ENCODE measurements at regions not wholly inside any gene's neighbourhood (a gene's known extent, or its start where the extent isn't known, plus 50 kb on each side); places are given as distances from the start of the nearest gene placed in this dataset.
"Not testable (repeated sequence)": the region's sequence is repeated elsewhere in the genome, so short reads cannot be mapped to it uniquely, and the experiment has no call there.

DNA sequence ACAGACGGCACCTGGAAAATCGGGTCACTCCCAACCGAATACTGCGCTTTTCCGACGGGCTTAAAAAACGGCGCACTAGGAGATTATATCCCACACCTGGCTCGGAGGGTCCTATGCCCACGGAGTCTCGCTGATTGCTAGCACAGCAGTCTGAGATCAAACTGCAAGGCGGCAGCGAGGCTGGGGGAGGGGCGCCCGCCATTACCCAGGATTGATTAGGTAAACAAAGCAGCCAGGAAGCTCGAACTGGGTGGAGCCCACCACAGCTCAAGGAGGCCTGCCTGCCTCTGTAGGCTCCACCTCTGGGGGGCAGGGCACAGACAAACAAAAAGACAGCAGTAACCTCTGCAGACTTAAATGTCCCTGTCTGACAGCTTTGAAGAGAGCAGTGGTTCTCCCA is 64.5 kb downstream of the SLC30A10 start:
- not testable (repeated sequence) for DNase-seq

DNA sequence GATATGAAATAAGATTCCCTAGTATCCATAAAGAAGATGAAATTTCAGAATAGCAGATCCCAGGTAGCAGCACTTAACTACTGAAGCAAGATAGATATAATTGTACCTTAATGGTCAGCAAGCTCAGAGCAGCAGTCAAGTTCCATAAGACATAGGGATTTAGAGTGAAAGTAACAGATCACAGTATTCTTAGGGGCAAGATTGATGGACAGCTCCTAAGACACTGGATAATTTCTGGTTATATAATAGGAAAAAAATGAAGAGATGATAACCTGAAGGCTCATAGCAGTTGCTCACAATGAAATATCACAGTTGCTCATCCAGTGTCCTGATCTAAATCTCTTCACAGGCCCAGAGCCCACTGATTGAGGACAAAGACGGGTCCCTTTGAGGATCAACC is 66.0 kb downstream of the SLC30A10 start:
- DNase-seq: no peak

DNA sequence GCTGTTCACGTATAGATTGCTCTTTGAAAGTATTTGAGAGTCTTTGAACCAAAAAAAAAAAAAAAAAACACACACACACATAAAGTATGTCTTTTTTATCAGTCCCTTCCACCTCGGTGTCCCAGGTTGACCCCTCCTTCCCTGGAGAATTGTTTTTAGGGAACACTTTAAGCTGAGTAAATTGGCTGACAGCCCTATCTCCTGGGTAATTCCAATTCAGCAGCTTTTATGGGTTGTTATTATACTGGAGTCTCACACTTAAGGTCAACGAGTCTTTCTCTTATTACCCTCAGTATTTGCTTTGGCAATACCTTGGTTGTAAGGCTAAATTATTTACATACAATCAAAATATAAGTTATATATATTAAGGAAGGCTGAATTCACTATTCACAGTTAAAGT is 69.4 kb downstream of the SLC30A10 start:
- DNase-seq: no peak

DNA sequence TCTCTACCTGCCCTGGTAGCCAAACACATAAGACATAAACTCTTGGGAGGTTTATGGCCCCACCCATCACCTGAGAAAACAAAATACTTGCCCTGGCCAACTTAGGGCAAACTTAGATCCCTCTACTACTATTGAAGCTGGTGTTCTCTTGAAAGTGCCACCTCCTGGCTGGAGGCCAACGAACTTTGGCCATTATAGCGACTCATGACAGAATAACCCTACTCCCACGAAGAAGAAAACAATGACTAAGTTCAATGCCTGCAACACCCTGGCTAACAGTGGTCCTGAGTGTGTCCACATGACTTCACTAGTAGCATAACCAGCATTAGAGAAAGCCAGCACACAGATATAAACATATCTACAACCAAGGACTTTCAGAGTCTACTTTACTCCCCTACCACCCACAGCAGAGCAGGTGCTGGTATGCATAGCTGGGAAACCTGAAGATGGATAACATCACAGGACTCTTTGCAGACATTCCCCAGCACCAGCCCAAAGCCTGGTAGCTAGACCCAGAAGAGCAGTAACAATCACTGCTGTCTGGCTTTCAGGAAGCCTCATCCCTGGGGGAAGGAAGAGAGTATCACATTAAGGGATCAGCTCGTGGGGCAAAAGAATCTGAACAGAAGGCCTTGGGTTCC is 81.0 kb downstream of the SLC30A10 start:
- no peak for DNase-seq

DNA sequence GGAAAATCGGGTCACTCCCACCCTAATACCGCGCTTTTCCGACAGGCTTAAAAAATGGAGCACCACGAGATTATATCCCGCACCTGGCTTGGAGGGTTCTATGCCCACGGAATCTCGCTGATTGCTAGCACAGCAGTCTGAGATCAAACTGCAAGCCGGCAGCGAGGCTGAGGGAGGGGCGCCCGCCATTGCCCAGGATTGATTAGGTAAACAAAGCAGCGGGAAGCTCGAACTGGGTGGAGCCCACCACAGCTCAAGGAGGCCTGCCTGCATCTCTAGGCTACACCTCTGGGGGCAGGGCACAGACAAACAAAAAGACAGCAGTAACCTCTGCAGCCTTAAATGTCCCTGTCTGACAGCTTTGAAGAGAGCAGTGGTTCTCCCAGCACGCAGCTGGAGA is 88.8 kb downstream of the SLC30A10 start:
- not testable (repeated sequence) for DNase-seq

DNA sequence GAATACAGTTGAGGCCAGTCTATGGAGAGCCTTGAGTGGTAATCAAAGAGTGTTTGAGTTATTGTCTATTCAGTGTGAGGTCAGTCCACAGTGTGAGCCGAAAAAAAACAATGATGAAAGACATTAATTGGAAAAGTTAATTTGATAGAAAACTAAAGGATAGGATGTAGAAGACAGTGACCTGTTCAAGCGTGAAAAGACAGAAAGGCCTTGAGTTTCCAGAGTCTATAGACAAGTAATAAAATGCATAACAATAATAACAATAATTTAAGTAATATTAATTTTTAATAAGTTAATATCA is 90.4 kb downstream of the SLC30A10 start:
- DNase-seq: no peak

DNA sequence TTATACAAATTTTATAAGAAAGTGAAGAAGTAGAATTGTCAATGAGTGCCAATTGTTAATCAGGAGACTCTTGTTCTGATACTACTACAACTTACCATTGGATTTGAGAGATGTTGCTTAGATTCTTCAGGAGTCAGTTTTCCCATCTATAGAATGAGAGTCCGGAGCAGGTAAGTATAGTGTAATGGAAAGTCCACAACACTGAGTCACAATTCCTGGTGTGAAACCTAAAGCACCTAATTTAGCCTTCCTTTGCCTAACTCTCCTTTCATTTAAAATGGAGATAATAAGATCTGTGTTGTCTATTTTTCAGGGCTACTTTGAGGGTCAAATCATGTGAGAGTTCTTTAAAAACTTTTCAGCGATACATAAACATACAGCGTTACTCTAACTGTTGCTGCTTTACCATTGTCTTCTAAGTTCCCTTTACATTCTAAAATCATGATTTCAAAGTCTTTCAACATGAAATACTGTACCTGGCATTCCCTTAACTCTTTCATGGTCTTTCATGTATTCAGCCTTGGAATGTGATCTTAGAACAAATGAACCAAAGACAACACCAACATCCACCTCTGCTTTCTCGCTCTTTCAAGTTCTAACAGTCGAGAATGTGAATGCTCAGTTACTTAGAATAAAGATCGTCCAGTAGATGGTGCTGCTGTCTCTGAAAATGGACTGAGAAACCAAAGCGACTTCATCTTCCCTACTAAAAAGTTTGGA is 90.9 kb downstream of the SLC30A10 start:
- DNase-seq: peak; percentile 9

DNA sequence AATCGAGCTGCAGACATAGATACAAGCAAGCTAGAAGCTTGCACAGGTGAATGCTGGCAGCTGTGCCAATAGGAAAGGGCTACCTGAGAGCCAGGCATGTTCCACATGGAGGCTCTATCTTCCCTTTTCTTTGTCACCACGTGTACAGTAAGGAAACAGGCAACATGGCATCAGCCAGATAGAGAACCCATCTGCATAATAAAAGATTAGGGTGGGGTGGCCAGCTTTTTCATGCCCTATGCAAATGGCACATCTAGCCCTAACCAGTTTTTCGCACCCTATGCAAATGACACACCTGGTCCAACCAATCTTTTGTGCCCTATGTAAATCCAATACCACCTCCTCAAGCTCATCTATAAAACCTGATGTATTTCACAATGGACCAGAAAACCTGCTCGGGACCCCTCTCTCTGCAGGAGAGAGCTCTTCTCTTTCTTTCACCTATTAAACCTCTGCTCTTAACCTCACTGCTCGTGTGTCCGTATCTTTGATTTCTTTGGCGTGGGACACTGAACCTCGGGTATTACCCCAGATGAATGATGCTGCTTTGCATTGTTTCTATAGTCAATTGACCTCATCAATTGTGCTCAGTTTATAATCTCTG is 93.9 kb downstream of the SLC30A10 start:
- no peak for DNase-seq

DNA sequence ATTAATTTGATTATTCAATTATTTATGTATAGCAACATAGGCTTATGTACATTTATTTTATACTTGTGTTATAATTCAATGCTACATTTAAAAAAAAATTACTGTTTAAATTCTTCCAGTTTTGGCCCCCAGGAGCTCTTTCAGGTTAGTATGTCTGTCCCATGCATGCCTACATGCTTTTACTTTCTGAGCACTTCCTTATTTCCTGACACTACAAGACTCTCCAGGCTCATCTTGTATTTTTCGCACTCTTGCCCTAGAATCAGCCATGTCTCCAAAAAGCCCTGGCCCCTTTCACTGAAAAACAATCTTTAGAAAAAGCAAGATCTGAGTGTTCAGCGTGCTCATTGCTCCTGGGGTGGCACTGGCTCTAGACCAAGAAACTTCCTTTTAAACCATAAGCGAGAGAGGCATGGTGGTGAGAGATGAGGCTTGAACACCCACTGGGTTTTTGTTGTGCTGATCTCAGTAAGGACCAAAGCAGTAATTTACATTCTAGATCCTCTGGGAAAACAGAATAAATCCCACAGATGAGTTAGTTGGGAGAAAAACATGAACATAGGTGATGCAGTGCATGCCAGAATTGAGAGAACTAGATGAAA is 95.0 kb downstream of the SLC30A10 start:
- DNase-seq: no peak

DNA sequence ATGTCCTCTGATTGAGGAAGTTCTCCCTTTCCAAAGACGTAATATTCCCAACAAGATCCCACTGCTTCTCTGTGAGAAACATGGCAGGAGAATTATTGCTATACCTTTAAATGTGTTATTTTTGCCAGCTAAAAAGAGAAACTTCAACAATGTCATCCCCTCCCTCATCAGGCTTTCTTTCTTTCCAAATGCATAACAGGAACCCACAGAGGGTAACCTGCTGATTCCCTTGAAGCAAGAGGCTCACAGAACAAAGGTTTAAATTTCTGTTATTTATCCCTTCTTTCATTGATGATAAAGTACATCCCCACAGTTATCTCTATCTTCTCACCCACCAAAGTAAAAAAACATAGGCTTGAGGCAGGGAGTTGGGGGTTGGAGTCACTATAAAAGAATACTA is 102.1 kb downstream of the SLC30A10 start:
- no peak for DNase-seq

DNA sequence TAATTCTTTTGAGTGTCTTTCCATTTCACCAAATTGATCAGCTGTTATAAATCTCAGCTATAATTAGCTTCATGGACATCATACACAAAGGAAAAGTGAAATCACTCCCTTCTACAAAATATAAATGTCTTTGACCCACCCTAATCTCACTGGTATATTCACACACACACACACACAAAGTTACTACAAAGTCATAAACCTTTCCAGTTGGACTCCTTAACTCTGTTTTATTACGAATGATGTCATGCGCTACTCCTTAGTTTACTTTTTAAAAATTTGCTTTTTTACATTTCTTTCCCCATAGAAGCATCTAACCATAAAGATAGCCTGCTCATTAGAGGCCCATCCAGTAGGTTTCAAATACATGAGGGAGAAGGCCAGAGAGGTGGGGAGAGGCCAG is 103.0 kb downstream of the SLC30A10 start:
- no peak for DNase-seq

DNA sequence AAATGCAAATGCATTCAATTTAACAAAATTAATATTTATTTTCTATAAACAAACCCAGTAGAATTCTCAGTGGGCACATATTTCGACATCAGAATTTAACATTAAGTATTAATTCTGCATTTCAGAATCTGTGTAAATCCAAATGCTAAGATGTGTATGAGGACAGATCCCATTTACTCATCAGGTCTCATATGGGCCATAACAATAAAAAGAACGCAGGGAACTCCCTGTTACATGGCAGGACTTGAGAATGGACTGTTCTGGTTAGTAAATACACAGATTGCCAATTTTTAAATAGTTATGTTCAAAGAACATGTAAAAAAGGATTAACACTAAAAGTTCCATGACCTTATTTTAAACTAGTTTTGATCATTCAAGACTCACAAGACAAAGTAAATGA is 104.0 kb downstream of the SLC30A10 start:
- no peak for DNase-seq

DNA sequence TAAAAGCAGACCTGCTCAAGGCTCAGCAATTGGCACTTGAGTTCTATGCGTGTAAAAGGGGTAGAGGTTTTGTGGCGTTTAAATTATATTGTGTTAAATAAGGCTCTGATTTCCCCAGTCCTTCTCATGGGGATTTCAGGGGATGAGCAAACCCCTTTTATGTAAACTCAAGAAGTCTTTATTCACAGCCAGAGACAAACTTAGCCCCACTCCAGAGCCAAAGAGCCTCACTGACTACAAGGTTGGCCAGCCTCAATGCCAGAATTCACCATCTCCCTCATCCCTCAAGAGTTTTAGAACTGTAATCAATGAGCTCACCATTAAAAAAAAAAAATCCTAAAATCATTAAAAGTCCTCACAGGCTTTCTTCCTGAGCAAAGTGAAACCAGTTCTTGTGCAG is 107.8 kb downstream of the SLC30A10 start:
- no peak for DNase-seq

DNA sequence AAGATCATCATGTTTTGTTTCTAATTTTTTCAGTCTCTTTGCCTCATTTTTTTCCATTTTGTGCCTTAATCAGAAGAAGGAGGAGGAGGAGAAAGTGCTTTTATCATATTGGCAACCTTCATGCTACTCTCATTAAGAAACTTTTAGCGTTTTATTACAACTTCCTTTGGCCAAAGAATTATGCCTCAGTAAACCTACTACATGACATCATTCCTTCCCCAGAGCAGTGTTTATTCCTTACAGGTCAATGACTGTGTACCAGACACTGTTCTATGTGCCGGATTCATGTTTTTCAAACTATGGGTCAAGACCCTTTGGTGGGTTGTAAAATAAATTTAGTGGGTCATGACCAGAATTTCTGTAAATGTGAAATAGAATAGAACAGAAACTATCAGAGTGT is 110.4 kb downstream of the SLC30A10 start:
- no peak for DNase-seq

DNA sequence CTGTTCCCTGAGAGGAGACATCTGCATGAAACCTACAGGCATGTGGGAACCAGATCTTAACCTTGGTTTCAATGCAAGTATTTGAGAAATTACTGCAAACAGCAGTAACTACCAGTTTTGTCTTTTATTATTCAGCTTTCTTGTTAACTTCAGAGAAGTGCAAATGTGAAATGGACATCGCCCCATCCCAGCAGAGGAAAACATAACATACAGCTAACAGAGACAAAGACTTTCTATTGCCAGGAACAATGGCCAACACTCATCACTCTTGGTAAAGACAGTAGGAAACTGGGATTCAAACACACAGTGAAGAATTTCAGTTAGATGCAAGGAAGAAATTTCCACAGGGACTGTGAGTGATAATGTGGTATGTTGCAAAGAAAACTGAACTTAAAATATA is 115.1 kb downstream of the SLC30A10 start:
- DNase-seq: no peak

DNA sequence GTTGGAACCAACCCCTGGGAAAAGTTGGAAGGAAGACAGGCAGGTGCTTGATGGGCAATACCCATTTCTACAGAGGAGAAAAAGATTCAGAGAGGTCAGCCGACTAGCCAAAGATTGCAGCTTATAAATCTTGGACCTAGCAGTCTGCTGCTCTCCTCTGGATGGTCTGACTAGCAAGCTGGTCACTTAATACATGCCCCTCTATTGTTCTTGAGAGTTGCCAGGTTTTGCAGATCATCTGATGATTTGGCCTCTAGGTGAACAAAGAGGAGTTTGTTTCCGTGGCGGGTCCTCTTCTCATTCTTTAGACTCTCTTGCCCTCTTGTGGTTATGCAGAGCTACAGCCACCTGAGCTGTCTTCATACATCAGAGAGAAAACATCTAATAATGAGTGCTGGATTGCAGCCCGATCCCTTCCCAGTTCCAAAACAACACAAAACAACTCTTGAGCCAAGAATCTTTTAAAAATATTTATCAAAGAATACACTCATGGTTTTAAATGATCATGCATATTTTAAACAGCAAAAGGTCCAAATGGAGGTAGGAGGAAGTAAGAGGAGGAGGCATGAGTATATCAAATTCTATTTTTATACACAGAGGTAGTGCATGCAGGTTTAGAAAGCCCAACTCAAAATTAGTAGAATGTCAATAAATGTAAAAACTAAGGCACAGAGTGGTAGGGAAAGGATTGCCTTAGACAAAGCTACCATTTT is 115.7 kb downstream of the SLC30A10 start:
- DNase-seq: peak; percentile 5

DNA sequence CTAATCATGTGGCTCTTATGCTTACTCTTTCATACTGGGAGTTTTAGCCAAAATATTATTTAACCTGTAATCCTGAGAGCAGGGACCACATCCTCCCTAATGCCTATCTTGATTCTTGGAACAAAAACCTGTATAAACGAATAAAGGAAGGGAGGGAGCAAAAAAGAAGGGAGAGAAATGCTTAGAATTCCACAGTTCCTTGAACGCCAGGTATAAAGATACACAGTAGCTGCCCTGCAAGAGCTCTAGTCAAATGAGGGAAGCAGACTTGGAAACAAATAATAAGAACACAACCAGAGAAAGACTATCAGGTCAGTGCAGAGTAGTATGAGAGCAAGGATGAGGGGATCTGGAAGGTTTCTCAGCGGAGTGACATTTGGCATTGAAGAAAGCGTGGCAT is 116.3 kb downstream of the SLC30A10 start:
- DNase-seq: no peak

DNA sequence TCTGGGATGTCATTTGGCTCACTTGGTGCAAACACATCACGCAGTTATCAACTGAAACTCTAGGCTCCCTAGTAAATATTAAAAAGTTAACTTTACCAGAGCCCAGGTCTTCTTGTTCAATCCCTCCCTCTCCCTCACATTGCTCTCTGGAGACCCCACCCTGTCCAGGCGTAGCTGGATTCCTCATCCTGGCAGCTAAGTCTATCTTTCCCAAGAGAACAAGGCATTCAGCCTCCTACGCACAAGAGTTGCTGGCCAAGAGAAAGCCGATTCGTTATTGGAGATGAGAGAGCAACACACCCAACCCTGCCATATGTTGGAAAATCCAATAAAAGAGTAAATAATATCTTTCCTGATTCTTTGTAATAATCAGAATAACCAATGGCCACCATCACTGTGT is 117.9 kb downstream of the SLC30A10 start:
- no peak for DNase-seq

DNA sequence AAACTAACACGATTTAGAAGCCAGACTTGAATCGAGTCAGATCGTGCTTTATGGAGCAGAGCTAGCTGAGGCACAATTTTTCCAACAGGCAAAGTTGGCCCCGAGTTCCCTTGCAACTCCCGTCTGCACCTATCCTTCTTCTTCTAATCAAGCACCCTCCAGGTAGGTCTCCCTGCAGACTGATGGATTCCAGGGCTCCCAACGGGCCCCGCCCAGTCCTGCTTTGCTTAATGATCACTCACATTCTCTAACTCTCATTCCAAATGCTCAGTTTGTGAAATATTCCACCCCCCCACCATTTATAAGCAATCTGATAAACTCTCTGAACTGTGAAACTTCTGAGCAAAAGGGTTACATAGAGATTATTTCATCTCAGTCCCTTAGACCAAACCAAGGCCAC is 119.6 kb downstream of the SLC30A10 start:
- DNase-seq: no peak

DNA sequence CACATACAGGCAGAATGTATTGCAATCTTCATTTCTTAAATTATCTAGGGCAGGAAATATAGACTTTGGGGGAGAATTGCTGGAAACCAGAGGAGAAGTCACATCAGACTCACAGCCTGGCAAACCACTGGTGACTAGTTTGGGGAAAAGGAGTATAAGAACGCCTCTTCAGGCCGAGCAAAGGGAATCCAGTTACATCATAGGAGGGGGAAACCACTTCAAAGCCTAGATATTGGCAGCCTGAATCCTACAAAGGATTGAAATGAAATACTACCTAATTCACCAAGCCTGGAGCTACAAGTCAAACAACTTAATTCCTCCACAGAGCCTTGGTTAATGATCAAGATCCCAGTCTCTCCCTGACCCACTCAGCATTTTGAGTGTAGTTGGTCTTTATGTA is 121.7 kb downstream of the SLC30A10 start:
- no peak for DNase-seq

DNA sequence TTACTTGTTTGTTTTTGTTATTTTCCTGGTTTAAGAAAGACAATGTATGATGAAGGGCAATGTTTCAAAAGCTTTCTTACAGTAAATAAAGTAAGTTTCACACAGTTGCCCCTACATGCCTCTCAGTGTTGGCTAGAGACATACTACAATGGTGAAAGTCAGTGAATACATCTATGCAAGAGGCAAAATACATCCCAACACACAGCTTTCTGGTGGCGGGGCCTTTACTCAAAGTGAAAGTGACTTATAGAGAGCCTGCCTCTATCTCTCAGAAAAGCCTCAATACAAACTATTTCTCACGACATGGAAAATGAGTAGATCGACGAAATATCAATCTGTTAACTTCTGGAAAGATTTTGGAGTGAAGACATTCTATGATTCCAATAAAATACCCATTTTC is 122.3 kb downstream of the SLC30A10 start:
- DNase-seq: no peak

DNA sequence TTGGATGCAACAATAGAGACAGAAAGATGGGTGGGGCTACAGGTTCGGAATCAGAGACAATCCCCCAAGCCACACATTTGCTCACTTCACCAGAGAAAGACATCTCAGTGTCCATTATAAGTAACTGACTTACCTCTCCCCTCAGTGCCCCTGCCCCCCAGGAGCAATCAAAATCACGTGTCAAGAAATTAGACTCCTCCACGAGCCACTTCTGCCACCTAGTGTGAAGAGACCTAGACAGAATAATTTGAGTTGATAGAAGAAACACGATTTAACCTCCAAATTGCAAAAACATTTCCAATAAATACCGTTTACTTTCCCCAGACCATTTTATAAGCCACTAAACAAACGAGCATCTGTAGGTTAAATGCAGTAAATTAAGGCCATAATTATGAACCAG is 123.2 kb downstream of the SLC30A10 start:
- DNase-seq: no peak

DNA sequence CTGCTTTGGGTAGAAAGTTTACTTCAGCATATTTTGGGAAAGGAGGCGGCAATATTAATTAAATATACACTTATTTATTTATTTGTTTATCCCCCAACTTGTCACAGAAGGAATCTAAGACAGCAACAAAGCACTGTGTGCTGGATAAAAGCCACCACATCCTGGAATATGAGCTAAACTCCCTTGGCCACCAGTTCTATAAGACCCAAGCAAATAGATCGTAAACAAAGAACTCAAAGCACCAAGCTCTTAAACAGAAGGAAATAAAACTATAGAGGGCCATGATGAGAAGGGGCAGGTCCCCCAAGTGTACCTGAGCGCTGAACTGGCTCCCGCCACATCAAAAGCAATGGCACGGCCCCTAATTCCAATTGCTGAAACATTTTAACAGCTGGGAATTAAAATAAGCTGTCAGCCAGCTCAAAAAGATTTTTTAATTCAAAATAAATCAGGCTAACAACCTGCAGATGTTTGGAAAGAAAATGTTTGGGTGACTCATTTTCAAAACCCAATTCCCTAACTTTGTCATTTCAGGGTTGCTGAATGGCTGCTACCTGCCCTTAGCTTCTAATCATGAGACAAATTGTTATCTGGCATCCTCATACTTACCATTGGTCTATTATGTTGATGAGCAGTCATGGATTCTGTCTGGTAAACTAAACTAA is 127.1 kb downstream of the SLC30A10 start:
- no peak for DNase-seq

All from DMS79 (cell line).